Lower leg skin (tissue), 3 donors: ENCODE measurements at regions not wholly inside any gene's neighbourhood (a gene's known extent, or its start where the extent isn't known, plus 50 kb on each side); places are given as distances from the start of the nearest gene placed in this dataset.

Source experiments
- POLR2A ChIP-seq, 2 donors: fragments of 450-650 bp; IDR thresholded peaks; one replicate each; pipeline ENCODE4 v1.6.1; 2016 to 2017; ENCODE audit warnings: antibody characterized with exemption in 2 of 2, mild to moderate bottlenecking in 1 of 2, moderate library complexity in 1 of 2
- TF ChIP-seq, protein P1 (sequence below), 3 donors: fragments of 450-650 bp; IDR thresholded peaks; one replicate each; pipeline ENCODE4 v1.5.1; 2016; ENCODE audit warnings: antibody characterized with exemption in 3 of 3, mild to moderate bottlenecking in 3 of 3, moderate library complexity in 2 of 3

- TF ChIP-seq, protein P1, sequence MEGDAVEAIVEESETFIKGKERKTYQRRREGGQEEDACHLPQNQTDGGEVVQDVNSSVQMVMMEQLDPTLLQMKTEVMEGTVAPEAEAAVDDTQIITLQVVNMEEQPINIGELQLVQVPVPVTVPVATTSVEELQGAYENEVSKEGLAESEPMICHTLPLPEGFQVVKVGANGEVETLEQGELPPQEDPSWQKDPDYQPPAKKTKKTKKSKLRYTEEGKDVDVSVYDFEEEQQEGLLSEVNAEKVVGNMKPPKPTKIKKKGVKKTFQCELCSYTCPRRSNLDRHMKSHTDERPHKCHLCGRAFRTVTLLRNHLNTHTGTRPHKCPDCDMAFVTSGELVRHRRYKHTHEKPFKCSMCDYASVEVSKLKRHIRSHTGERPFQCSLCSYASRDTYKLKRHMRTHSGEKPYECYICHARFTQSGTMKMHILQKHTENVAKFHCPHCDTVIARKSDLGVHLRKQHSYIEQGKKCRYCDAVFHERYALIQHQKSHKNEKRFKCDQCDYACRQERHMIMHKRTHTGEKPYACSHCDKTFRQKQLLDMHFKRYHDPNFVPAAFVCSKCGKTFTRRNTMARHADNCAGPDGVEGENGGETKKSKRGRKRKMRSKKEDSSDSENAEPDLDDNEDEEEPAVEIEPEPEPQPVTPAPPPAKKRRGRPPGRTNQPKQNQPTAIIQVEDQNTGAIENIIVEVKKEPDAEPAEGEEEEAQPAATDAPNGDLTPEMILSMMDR (IDR thresholded peaks at IDR 0.05) = no peak
- TF ChIP-seq POLR2A (IDR thresholded peaks at IDR 0.05) = no peak
These were observed 355.2 kb upstream of the RASGEF1B start for GRCh38 chr4:81826817-81827424.
